OCI-LY1 (cell line): ENCODE measurements at regions not wholly inside any gene's neighbourhood (a gene's known extent, or its start where the extent isn't known, plus 50 kb on each side); places are given as distances from the start of the nearest gene placed in this dataset.

ENCODE experiments used
- H2AFZ ChIP-seq: fragments of 200-600 bp; sonication (generic), shearing (Covaris generic); 2 replicates; pipeline ENCODE4 v1.6.0; 2014; ENCODE audit warnings: antibody characterized with exemption, mild to moderate bottlenecking, low read length
- H3F3A ChIP-seq: fragments of 200-600 bp; sonication (generic), shearing (Covaris generic); 2 replicates; pipeline ENCODE4 v1.6.0; 2014; ENCODE audit warnings: mild to moderate bottlenecking, antibody characterized with exemption, low read length, moderate library complexity; ENCODE audit not compliant: insufficient read depth
- H3K27ac ChIP-seq: fragments of 200-600 bp; sonication (generic); 2 replicates; pipeline ENCODE4 v1.5.1; 2014; ENCODE audit warnings: low read length, mixed run types, mild to moderate bottlenecking, low read depth; ENCODE audit not compliant: poor library complexity, severe bottlenecking
- H3K27me3 ChIP-seq: fragments of 200-600 bp; sonication (generic); 2 replicates; pipeline ENCODE4 v1.6.0; 2014; ENCODE audit warnings: antibody characterized with exemption, mild to moderate bottlenecking, low read length, moderate library complexity; ENCODE audit not compliant: insufficient read depth
- H3K36me3 ChIP-seq: fragments of 200-600 bp; sonication (generic); 2 replicates; pipeline ENCODE4 v1.6.1; 2014; ENCODE audit warnings: mild to moderate bottlenecking, antibody characterized with exemption, low read length, moderate library complexity, mixed read lengths; ENCODE audit not compliant: insufficient read depth
- H3K4me1 ChIP-seq: fragments of 200-600 bp; sonication (generic); 2 replicates; pipeline ENCODE4 v1.5.1; 2014; ENCODE audit warnings: mild to moderate bottlenecking, low read length, moderate library complexity; ENCODE audit not compliant: insufficient read depth, severe bottlenecking
- H3K4me2 ChIP-seq: fragments of 200-600 bp; sonication (generic), shearing (Covaris generic); 2 replicates; pipeline ENCODE4 v1.6.1; 2014; ENCODE audit warnings: low read length
- H3K4me3 ChIP-seq: fragments of 200-600 bp; sonication (generic); 2 replicates; pipeline ENCODE4 v1.5.1; 2014; ENCODE audit warnings: low read length, low read depth, mild to moderate bottlenecking, mixed read lengths; ENCODE audit not compliant: poor library complexity, severe bottlenecking
- H3K79me2 ChIP-seq: fragments of 200-600 bp; shearing (Covaris generic); 2 replicates; pipeline ENCODE4 v1.6.1; 2016; ENCODE audit warnings: mixed run types, low read length, mixed read lengths; ENCODE audit not compliant: insufficient read depth
- H3K9ac ChIP-seq: fragments of 200-600 bp; sonication (generic), shearing (Covaris generic); 2 replicates; pipeline ENCODE4 v1.6.1; 2014; ENCODE audit warnings: mild to moderate bottlenecking, low read length, mixed read lengths
- H3K9me2 ChIP-seq: fragments of 200-600 bp; sonication (generic), shearing (Covaris generic); 2 replicates; pipeline ENCODE4 v1.6.1; 2014; ENCODE audit warnings: low read depth, mild to moderate bottlenecking, low read length, mixed read lengths
- H3K9me3 ChIP-seq: fragments of 200-600 bp; shearing (Covaris generic); 2 replicates; pipeline ENCODE4 v1.6.1; 2014; ENCODE audit warnings: low read length, mixed read lengths
- H4K20me1 ChIP-seq: fragments of 200-600 bp; sonication (generic), shearing (Covaris generic); 2 replicates; pipeline ENCODE4 v1.6.0; 2016; ENCODE audit warnings: mild to moderate bottlenecking, low read length; ENCODE audit not compliant: insufficient read depth
- EZH2 ChIP-seq: fragments of 200-600 bp; sonication (generic), shearing (Covaris generic); IDR thresholded peaks from 2 replicates; pipeline ENCODE4 v1.8.0; 2017; ENCODE audit warnings: borderline replicate concordance, mixed run types, mild to moderate bottlenecking, antibody characterized with exemption, low read length, moderate library complexity, mixed read lengths
- TF ChIP-seq, protein P1 (sequence below): fragments of 200-600 bp; sonication (generic), shearing (Covaris generic); IDR thresholded peaks from 2 replicates; pipeline ENCODE4 v1.5.1; 2017; ENCODE audit warnings: mild to moderate bottlenecking, antibody characterized with exemption, low read length, moderate library complexity, mixed read lengths

DNA sequence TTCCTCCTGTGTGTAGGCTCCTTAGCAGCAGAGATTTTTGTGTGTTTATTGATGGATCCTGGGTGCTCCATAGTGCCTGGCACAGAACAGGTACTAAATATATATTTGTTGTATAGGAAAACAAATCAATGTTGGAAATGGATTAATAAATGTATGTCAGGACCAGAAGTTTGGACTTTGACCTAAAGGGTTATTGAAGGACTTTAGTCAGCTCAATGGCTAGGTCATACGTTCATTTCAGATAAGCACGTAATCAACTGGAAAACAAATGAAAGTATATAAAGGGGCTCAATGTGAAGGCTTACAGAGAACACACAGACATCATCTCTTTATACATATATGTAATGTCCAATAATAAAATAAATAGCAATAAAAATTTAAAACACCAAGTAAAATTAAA lies 56.2 kb upstream of the PALM2AKAP2 start:
- H3K4me1 ChIP-seq, result no peaks in the 10 kb centered on the region
- no peaks in the 10 kb centered on the region for H3K79me2 ChIP-seq
- no peak for TF ChIP-seq EZH2
- TF ChIP-seq, protein P1, sequence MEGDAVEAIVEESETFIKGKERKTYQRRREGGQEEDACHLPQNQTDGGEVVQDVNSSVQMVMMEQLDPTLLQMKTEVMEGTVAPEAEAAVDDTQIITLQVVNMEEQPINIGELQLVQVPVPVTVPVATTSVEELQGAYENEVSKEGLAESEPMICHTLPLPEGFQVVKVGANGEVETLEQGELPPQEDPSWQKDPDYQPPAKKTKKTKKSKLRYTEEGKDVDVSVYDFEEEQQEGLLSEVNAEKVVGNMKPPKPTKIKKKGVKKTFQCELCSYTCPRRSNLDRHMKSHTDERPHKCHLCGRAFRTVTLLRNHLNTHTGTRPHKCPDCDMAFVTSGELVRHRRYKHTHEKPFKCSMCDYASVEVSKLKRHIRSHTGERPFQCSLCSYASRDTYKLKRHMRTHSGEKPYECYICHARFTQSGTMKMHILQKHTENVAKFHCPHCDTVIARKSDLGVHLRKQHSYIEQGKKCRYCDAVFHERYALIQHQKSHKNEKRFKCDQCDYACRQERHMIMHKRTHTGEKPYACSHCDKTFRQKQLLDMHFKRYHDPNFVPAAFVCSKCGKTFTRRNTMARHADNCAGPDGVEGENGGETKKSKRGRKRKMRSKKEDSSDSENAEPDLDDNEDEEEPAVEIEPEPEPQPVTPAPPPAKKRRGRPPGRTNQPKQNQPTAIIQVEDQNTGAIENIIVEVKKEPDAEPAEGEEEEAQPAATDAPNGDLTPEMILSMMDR, result no peak
- H3K9me2 ChIP-seq, result no peaks in the 10 kb centered on the region
- no peaks in the 10 kb centered on the region for H3K27me3 ChIP-seq
- no peak overlapping the region for H3K4me2 ChIP-seq
- no peak overlapping the region for H3K9ac ChIP-seq
- no peak overlapping the region for H2AFZ ChIP-seq
- no peaks in the 10 kb centered on the region for H3K9me3 ChIP-seq
- no peaks in the 10 kb centered on the region for H3K36me3 ChIP-seq
- H3K27ac ChIP-seq, result no peak overlapping the region
- no peaks in the 10 kb centered on the region for H4K20me1 ChIP-seq
- no peaks in the 10 kb centered on the region for H3F3A ChIP-seq
- no peak overlapping the region for H3K4me3 ChIP-seq

DNA sequence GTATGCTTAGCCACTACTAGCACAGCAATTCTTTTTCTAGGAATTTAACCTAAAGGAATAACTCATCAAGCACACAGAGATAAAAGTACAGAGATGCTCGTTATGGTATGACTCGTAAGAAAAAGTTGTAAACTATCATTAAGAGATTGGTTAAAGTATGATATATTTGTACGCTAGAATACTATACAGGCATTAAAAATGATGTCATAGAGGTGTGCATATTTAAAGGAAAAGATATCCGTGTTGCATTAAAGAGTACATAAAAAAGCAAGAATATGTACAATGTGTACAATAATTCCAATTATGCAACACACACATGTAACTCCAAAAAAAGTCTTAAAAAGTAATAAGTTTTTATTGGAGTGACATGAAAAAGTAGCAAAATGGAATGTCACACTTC lies 54.5 kb upstream of the PALM2AKAP2 start:
- Histone ChIP-seq H3K9me3 (no peaks in the 10 kb centered on the region), H3K9ac (no peak overlapping the region), H3K4me2 (no peak overlapping the region), H3F3A (no peaks in the 10 kb centered on the region), H3K27ac (no peak overlapping the region), H4K20me1 (no peaks in the 10 kb centered on the region), H3K9me2 (no peaks in the 10 kb centered on the region), H3K36me3 (no peaks in the 10 kb centered on the region), H2AFZ (no peak overlapping the region), H3K4me1 (no peaks in the 10 kb centered on the region), H3K4me3 (no peak overlapping the region), H3K79me2 (no peaks in the 10 kb centered on the region), H3K27me3 (no peaks in the 10 kb centered on the region)
- TF ChIP-seq, protein P1, result no peak
- TF ChIP-seq EZH2, result no peak

DNA sequence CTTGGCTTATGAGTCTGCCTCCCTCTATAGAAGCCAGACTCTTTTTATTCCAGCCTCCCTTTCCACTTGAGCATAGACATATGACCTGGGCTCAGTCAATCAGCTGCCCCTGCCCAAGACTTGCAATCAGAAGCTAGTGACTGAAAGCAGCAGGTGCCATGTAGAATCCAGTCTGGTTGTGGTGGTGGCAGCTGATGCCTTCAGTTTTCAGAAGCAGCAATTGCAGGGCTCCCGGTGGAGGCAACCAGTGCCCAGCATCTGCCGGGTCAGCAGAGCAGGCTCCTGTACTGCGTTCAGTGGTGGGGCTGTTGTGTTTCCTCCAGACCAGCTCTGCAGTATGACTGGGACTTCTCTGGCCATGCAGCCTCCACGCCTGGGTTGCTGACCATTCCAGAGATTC lies 53.9 kb upstream of the PALM2AKAP2 start:
- TF ChIP-seq, protein P1, result no peak
- no peak for TF ChIP-seq EZH2
- H3K9me3 ChIP-seq, result no peaks in the 10 kb centered on the region

More for the DNA sequence above, 53.9 kb upstream of the PALM2AKAP2 start:
- Histone ChIP-seq H3K4me2 (no peak overlapping the region), H3K4me1 (no peaks in the 10 kb centered on the region), H2AFZ (no peak overlapping the region), H3K36me3 (no peaks in the 10 kb centered on the region), H3K4me3 (no peak overlapping the region), H3K9ac (no peak overlapping the region), H4K20me1 (no peaks in the 10 kb centered on the region), H3F3A (no peaks in the 10 kb centered on the region), H3K79me2 (no peaks in the 10 kb centered on the region), H3K27ac (no peak overlapping the region), H3K9me2 (no peaks in the 10 kb centered on the region), H3K27me3 (no peaks in the 10 kb centered on the region)
